ENCODE measurements at regions not wholly inside any gene's neighbourhood (a gene's known extent, or its start where the extent isn't known, plus 50 kb on each side); places are given as distances from the start of the nearest gene placed in this dataset.

GRCh38 chr12:67590149-67590790, 58.3 kb upstream of the DYRK2 start:
- DNase-seq (ENCODE audit: low spot score): no peak

GRCh38 chr12:67592228-67593011, 56.1 kb upstream of the DYRK2 start:
- DNase-seq (ENCODE audit: low spot score): no peak

DNA sequence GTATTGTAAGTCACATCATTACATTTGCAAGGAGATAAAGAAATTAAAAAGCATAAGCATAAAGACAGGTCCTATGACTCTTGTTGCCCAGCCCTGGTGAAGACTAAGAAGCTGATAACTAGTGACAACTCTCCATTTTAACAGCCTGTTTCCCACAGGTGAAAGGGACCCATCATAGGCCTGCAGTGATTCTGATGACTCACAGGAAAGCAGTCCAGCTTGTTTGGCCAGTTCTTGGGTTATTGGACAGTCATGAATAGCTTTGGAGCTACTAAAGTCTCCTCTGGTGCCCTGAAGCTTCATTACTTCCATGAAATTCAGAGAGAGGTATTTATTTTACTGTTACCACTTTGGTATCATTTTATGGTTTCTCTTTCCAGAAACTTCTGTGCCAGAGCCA, 55.5 kb upstream of the DYRK2 start:
- no peak for DNase-seq (ENCODE audit: low spot score)

GRCh38 chr12:67593461-67594330, 54.8 kb upstream of the DYRK2 start:
- no peak for DNase-seq (ENCODE audit: low spot score)

DNA sequence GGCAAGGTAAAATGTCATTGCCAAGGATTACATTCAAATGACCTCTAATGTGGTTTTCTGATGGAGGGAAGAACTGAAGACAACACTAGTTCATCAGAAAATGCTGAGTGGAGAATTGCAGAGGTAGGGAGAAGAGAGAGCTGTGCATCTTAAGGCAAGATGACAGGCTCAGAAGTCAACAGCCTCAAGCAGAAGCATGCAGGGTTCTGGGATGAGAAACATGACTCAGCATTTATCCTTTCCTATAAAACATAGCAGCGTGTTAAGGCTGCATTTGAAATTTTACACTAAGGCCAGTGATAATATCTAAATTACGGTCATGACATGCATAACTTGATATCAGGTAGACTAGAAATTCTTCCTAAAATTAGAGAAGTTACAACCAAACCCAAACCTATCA, 53.7 kb upstream of the DYRK2 start:
- DNase-seq (ENCODE audit: low spot score): no peak

- no peak for DNase-seq (ENCODE audit: low spot score)
Observed at GRCh38 chr12:67595365-67595764, 53.2 kb upstream of the DYRK2 start.

DNA sequence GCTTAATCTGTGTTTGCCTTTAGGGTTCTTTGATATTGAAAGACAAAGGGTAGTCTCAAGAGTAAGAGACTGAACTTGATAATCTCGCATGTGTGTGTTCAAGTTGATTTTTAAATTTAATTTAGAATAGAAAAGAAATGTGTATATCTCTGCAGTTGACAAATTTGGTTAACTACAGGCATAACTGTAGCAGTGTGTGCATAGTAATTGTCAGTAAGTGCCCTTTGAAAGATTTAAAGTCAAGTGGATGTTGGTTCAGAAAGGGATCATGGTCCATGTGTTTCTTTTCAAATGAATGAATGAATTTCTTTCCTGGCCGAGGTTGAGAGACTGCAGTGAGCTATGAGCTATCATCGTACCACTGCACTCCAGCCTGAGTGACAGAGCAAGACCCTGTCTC, 49.9 kb upstream of the DYRK2 start:
- DNase-seq (ENCODE audit: low spot score): no peak
